GM18508 (cell line): ENCODE measurements at regions not wholly inside any gene's neighbourhood (a gene's known extent, or its start where the extent isn't known, plus 50 kb on each side); places are given as distances from the start of the nearest gene placed in this dataset.

ENCODE experiments used
- ATAC-seq: cut with Tn5 transposase; IDR thresholded peaks from one replicate; pipeline ENCODE4 v1.9.1; 2021; ENCODE audit warnings: moderate number of reproducible peaks; ENCODE audit not compliant: insufficient read depth, unreplicated experiment

GRCh38 chr2:136482966-136483365 lies 282.4 kb upstream of the THSD7B start:
- no peak for ATAC-seq

- no peak for ATAC-seq
Measured at GRCh38 chr2:136482006-136482405, 283.3 kb upstream of the THSD7B start.

DNA sequence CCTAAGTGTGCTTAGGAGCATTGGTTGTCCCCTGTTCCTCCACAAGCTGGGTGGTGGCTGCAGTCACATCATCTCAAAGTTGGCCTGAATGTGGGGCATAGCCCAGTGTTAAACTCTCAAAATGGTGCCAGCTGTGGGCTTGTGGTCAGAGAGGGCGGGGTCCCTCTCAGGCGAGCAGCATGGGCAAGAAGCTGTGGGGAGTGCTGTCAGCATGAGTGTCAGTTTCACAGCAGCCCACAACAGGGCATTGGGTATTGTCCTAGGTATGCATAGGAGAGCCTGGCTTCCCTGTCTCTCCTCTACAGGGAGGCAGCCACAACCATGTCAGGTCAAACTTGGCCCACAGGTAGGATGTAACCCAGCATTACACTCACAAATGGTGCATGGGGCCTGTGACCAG lies 285.6 kb upstream of the THSD7B start:
- no peak for ATAC-seq

- no peak for ATAC-seq
Measured at GRCh38 chr2:136468799-136469369, 296.5 kb upstream of the THSD7B start.

DNA sequence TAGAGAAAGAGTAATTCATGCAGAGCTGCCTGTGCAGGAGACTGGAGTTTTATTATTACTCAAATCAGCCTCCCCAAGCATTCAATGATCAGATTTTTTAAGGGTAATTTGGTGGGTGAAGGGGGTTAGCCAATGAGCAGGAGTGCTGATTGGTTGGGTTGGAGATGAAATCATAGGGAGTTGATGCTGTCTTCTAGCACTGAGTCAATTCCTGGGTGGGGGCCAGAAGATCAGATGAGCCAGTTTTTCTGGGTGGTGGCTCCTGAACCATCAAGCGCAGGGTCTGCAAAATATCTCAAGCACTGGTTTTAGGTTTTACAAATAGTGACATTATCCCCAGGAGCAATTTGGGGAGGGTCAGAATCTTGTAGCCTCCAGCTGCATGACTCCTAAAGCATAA lies 312.8 kb upstream of the THSD7B start:
- ATAC-seq: no peak

- no peak for ATAC-seq
Measured at GRCh38 chr2:136448986-136449780, 316.2 kb upstream of the THSD7B start.

DNA sequence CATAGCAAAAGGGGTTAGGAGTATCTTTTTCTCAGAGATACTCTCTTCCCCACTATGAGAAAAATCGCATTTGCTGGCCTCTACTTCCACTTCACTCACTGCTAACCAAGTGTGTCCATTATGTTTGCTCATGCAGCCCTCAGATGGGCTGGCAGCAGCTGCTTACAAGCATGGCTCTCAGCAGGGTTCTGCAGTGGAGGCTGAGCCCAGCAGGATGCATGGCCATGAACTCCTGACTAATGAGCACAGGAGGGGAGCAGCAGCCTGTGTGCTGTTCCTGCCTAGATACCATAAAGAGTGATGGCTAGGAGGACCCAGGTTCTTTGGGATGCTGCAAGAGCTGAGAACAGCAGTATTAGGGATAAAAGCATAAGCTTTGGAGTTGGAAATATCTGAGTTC lies 316.9 kb upstream of the THSD7B start:
- ATAC-seq: no peak

GRCh38 chr2:136444323-136444722 lies 321.0 kb upstream of the THSD7B start:
- ATAC-seq: no peak

DNA sequence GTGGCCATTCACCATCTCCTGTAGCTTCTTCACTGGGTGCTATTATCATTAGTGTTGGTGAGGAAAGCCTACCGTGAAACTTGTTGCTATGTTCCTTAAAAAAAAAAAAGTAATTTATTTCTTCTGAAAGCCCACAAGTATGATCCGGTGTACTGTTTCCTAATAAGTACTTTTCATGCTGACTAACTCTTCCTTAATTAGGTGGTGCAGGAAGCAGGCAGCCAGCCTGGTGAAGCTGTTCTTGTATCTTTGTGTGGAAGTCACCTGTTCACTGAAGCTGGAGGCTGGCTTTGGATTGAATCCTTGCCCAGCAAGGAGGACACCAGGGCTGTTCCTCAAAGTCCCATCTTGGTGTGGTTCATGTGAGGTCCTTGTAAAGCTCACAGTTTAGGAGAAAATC lies 321.7 kb upstream of the THSD7B start:
- no peak for ATAC-seq

- ATAC-seq: no peak
Measured at GRCh38 chr2:136441979-136442714, 323.2 kb upstream of the THSD7B start.

DNA sequence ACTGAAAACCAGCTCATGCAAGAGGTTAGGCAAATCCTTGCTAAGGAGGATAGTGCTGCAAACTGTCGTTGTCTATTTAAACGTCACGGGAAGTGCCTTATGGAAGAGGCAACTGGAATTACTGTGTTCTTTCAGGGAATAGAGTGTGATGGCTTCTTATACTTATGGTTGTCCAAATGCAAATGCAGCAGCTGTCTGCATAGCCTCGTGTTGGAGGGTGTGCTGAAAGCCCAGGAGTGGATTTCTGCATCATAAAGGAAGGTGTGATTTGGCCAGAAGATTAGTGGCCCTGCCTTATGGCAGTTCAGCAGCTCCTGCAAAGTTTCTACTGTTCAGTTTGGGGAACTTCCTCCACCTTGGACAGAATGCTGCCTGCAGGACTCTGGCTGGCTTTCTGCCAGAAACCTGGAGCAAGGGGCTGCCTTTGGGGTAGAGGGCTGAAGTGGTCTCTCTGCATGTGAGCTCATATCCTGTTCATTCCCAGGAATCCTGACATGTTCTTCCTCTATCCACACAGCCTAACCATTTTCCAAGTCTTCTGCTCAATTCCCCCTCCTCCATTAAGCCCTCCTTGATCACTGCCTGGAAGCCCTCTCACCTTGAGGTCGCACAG lies 321.2 kb upstream of the CXCR4 start:
- no peak for ATAC-seq

DNA sequence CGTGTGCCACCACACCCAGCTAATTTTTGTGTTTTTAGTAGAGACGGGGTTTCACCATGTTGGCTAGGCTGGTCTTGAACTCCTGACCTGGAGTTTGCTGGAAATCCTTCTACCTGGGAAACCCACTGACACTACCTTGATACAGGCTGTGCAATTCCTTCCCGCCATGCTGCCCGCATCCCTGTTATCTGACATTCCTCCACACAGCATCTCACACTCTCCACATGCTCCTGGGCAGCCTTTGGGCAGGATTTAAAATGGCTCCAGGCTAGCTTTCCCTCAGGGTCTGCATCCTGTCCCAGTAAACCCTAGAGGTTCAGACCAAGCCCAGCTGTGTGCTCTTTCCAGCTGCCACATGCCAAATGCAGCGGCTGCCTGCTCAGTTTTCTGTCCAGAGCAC lies 319.5 kb upstream of the CXCR4 start:
- ATAC-seq: no peak

- ATAC-seq: no peak
Measured at GRCh38 chr2:136436936-136437335, 319.0 kb upstream of the CXCR4 start.

DNA sequence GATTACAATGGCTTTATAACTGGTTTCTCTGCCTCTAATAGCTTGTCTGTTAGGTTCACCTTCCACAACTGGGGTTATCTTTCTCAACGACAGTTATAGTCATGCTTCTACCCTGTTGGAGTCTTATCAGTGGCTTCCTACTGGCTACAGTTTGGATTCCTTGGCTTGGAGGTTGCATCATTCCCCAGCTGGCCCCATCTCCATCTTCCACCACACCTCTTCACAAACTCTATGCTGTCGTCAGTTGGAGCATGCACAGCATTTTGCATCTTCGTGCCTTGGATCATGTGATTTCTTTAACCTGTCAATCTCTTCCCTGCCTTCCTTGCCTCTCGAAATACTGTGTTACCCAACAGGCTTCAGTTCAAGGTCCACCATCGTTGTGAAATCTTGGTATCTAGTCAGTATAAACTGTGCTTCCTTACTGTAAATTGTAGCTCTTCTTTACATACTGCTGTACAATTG lies 316.3 kb upstream of the CXCR4 start:
- ATAC-seq: no peak

- no peak for ATAC-seq
Measured at GRCh38 chr2:136433261-136433660, 315.3 kb upstream of the CXCR4 start.

DNA sequence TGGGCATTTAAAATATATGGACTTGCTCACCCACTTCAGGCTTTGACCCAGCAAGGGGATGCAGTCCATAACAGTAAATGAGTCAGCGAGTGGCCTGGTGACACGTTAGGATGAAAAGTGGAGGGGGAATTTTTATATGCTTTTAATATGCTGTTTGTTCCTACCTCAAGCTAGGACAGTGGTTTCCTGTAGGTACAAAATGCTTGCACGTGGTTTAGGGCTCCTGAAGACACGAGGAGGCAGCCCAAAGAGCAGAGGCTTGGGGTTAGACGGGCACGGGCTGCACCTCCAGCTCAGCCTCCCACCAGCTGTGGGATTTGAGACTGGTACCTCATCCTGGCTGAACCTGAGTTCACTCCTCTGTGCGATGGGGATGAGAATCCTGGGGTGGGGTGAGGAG lies 306.2 kb upstream of the CXCR4 start:
- no peak for ATAC-seq

DNA sequence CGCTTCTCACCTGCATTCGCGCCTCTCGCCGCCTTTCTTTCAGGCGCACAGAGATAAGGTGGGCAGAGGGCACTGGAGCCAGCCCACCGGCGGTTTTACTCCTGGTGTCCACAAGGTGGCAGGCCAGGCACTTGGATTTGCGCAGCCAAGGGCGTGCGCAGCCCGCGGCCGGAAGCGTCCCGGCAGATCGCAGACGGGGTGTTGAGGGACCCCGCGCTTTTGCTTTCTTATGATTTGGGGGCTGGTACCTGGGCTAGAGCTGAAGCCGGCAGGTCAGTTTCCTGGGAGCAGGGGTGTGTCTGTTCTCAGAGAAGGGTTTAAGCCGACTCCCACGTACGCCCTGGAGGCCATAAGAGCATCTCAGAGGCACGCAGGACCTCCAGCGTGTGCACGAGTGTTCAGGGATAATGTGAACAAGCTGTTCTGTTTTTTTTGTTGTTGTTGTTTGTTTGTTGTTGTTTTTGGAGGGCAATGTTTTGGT lies 305.6 kb upstream of the CXCR4 start:
- peak; percentile 79 for ATAC-seq

- no peak for ATAC-seq
Measured at GRCh38 chr2:136422512-136422911, 304.6 kb upstream of the CXCR4 start.

DNA sequence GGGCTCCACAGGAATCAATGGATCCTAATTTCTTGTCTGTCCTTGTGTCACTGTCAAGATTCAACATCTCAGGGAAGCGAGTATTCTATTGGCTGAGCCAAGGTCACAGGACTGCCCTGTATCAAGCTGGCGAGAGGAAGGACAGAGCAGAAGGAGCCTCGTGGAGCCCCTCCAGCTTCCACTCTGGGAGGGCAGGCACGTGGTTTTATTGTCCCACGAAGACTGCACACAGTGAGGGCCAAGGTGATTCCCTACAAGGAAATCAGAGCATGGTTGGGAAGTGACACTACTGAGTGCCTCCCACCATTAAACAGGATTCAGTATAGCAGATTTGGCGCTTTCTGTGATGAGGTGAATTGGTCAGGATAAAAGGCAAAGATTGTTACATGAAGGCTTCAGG lies 302.4 kb upstream of the CXCR4 start:
- ATAC-seq: no peak

DNA sequence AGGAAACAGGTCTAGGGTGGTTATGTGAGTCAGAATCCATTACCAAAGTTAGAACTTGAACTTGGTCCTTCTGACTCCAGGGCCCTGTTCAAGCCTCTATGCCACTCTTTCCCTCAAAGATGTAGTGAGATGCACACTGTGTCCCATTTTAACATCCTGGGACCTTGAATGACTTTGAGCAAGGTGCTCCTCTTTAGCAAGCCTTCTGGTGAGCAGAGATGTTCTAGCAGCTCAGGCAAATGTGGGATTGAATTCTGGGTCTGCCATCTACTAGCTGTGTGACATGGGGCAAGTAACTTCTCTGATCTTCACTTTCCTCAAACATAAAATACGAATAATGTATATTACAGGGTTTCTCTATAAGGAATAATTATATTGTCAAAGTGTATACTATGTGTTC lies 294.0 kb upstream of the CXCR4 start:
- ATAC-seq: no peak

GRCh38 chr2:136410673-136411072 lies 292.7 kb upstream of the CXCR4 start:
- ATAC-seq: no peak
